Ascending aorta (tissue), 2 donors: ENCODE measurements at regions not wholly inside any gene's neighbourhood (a gene's known extent, or its start where the extent isn't known, plus 50 kb on each side); places are given as distances from the start of the nearest gene placed in this dataset.
"Not testable (repeated sequence)": the region's sequence is repeated elsewhere in the genome, so short reads cannot be mapped to it uniquely, and the experiment has no call there.

ENCODE experiments used
- DNase-seq, 2 donors: peaks; one replicate each; pipeline ENCODE4 v3.0.0-alpha.2; 2019; ENCODE audit warnings: low spot score in 2 of 2
- H3K27ac ChIP-seq, 2 donors: fragments of 200-600 bp; sonication (generic); one replicate each; pipeline ENCODE4 v1.5.1; 2016 to 2017; ENCODE audit warnings: mild to moderate bottlenecking in 1 of 2
- H3K27me3 ChIP-seq: fragments of 200-600 bp; sonication (generic); one replicate; pipeline ENCODE4 v1.5.1; 2017
- H3K36me3 ChIP-seq, 2 donors: fragments of 200-600 bp; sonication (generic); one replicate each; pipeline ENCODE4 v1.5.1; 2016
- H3K4me1 ChIP-seq, 2 donors: fragments of 200-600 bp; sonication (generic); one replicate each; pipeline ENCODE4 v1.5.1; 2016 to 2017; ENCODE audit warnings: mild to moderate bottlenecking in 1 of 2
- H3K4me3 ChIP-seq, 2 donors: fragments of 200-600 bp; sonication (generic); one replicate each; pipeline ENCODE4 v1.5.1; 2016 to 2017; ENCODE audit warnings: mild to moderate bottlenecking in 1 of 2
- H3K9me3 ChIP-seq, 2 donors: fragments of 200-600 bp; sonication (generic); one replicate each; pipeline ENCODE4 v1.5.1; 2016
- intact Hi-C: fragments of 100-400 bp; cut with DNase I; formaldehyde crosslinking; loops from one replicate; pipeline ENCODE4 v1.15.1; 2023

GRCh38 chr7:128561116-128561722, 84.7 kb downstream of the METTL2B start:
- intact Hi-C loops, H3K4me1 ChIP-seq, DNase-seq, H3K27ac ChIP-seq, H3K36me3 ChIP-seq, H3K4me3 ChIP-seq, H3K27me3 ChIP-seq, H3K9me3 ChIP-seq: not testable (repeated sequence)

GRCh38 chr7:128562795-128563194, 86.2 kb downstream of the METTL2B start:
- H3K4me3 ChIP-seq, H3K9me3 ChIP-seq, H3K36me3 ChIP-seq, DNase-seq, H3K27ac ChIP-seq, H3K4me1 ChIP-seq, H3K27me3 ChIP-seq, intact Hi-C loops: not testable (repeated sequence)

- H3K4me1 ChIP-seq, H3K4me3 ChIP-seq, H3K36me3 ChIP-seq, DNase-seq, H3K9me3 ChIP-seq, H3K27ac ChIP-seq, intact Hi-C loops, H3K27me3 ChIP-seq: not testable (repeated sequence)
Observed at GRCh38 chr7:128564123-128564700, 87.7 kb downstream of the METTL2B start.

GRCh38 chr7:128564932-128565864, 88.7 kb downstream of the METTL2B start:
- DNase-seq, H3K4me3 ChIP-seq, H3K27me3 ChIP-seq, H3K4me1 ChIP-seq, H3K27ac ChIP-seq, intact Hi-C loops, H3K36me3 ChIP-seq, H3K9me3 ChIP-seq: not testable (repeated sequence)

GRCh38 chr7:128575277-128575676, 96.8 kb upstream of the GARIN1A start:
- H3K36me3 ChIP-seq = peaks cover 13 to 19% of the 10 kb centered on the region in 2 donors
- H3K9me3 ChIP-seq, H3K27me3 ChIP-seq, intact Hi-C loops, H3K27ac ChIP-seq, DNase-seq, H3K4me3 ChIP-seq, H3K4me1 ChIP-seq: not testable (repeated sequence)

- H3K27me3 ChIP-seq, H3K9me3 ChIP-seq, H3K4me1 ChIP-seq, H3K27ac ChIP-seq, intact Hi-C loops, DNase-seq, H3K4me3 ChIP-seq: not testable (repeated sequence)
- H3K36me3 ChIP-seq = peaks cover 13 to 19% of the 10 kb centered on the region in 2 donors
Observed at GRCh38 chr7:128576953-128577352, 95.1 kb upstream of the GARIN1A start.

GRCh38 chr7:128579843-128580242, 92.2 kb upstream of the GARIN1A start:
- intact Hi-C loops, H3K27me3 ChIP-seq, DNase-seq, H3K4me3 ChIP-seq, H3K4me1 ChIP-seq, H3K9me3 ChIP-seq, H3K27ac ChIP-seq: not testable (repeated sequence)
- peaks cover 10 to 16% of the 10 kb centered on the region in 2 donors for H3K36me3 ChIP-seq

- intact Hi-C loops, H3K4me3 ChIP-seq, H3K9me3 ChIP-seq, H3K4me1 ChIP-seq, H3K36me3 ChIP-seq, H3K27ac ChIP-seq, DNase-seq, H3K27me3 ChIP-seq: not testable (repeated sequence)
Observed at GRCh38 chr7:128581100-128581499, 91.0 kb upstream of the GARIN1A start.

GRCh38 chr7:128581825-128582561, 90.1 kb upstream of the GARIN1A start:
- DNase-seq, H3K9me3 ChIP-seq, intact Hi-C loops, H3K4me1 ChIP-seq, H3K27me3 ChIP-seq, H3K27ac ChIP-seq, H3K4me3 ChIP-seq, H3K36me3 ChIP-seq: not testable (repeated sequence)

GRCh38 chr7:128586715-128587114, 85.4 kb upstream of the GARIN1A start:
- intact Hi-C loops, H3K9me3 ChIP-seq, H3K4me3 ChIP-seq, H3K27me3 ChIP-seq, H3K4me1 ChIP-seq, H3K27ac ChIP-seq, H3K36me3 ChIP-seq, DNase-seq: not testable (repeated sequence)
